Prostate gland (tissue), 2 donors: ENCODE measurements at regions not wholly inside any gene's neighbourhood (a gene's known extent, or its start where the extent isn't known, plus 50 kb on each side); places are given as distances from the start of the nearest gene placed in this dataset.

ENCODE experiments used
- DNase-seq: peaks from one replicate; pipeline ENCODE4 v3.0.0-alpha.2; 2019; ENCODE audit warnings: low spot score
- H3K27ac ChIP-seq, 2 donors: fragments of 200-600 bp; sonication (generic); 2 replicates each; pipeline ENCODE4 v1.5.1; 2017 to 2019
- H3K27me3 ChIP-seq: fragments of 200-600 bp; sonication (generic); replicated peaks from 2 replicates; pipeline ENCODE4 v1.5.1; 2019; ENCODE audit not compliant: insufficient read depth
- H3K36me3 ChIP-seq, 2 donors: fragments of 200-600 bp; sonication (generic); 1 replicate in 1 of 2; 2 replicates in 1 of 2; pipeline versions ENCODE4 v1.5.1 to v1.8.1; 2017 to 2019
- H3K4me1 ChIP-seq: fragments of 200-600 bp; sonication (generic); replicated peaks from 2 replicates; pipeline ENCODE4 v1.5.1; 2019
- H3K4me3 ChIP-seq, 2 donors: fragments of 200-600 bp; sonication (generic); 2 replicates each; pipeline ENCODE4 v1.5.1; 2017 to 2019
- H3K9me3 ChIP-seq: fragments of 200-600 bp; sonication (generic); 2 replicates; pipeline ENCODE4 v1.5.1; 2017
- CTCF ChIP-seq, 4 experiments: fragments of 200-600 bp in 2 of 4; fragments of 450-650 bp in 2 of 4; sonication (generic) in 2 of 4; IDR thresholded peaks; 1 replicate in 3 of 4; 2 replicates in 1 of 4; pipeline ENCODE4 v1.5.1; 2016 to 2019; ENCODE audit warnings: antibody characterized with exemption in 4 of 4, mild to moderate bottlenecking in 2 of 4, moderate library complexity in 2 of 4
- POLR2A ChIP-seq: fragments of 450-650 bp; IDR thresholded peaks from one replicate; pipeline ENCODE4 v1.6.1; 2016; ENCODE audit warnings: antibody characterized with exemption, mild to moderate bottlenecking
- POLR2AphosphoS5 ChIP-seq: sonication (generic); formaldehyde crosslinking; IDR thresholded peaks from one replicate; pipeline ENCODE4 v1.6.1; 2017; ENCODE audit warnings: antibody characterized with exemption
- WGBS: methylation state at CpG from one replicate; pipeline ENCODE4 v1.1.5; 2018; 5-methylcytosine and 5-hydroxymethylcytosine counted together
- intact Hi-C: fragments of 100-400 bp; cut with DNase I; formaldehyde crosslinking; loops from one replicate; pipeline ENCODE4 v1.14.2; 2022

GRCh38 chr10:76645341-76645740, 992.3 kb downstream of the KCNMA1 start:
- no peak for DNase-seq
- 90% methylated on average over 3 of the region's 3 CpGs for WGBS
- intact Hi-C loops, result no loop called here

GRCh38 chr10:76644476-76644875, 993.1 kb downstream of the KCNMA1 start:
- intact Hi-C loops, result no loop called here
- TF ChIP-seq POLR2AphosphoS5 (no peak), POLR2A (no peak), CTCF (IDR thresholded peaks at IDR 0.05) (no peak)
- WGBS, result 92% methylated on average over 2 of the region's 2 CpGs
- DNase-seq, result no peak
- Histone ChIP-seq H3K27me3 (peaks cover 2% of the 10 kb centered on the region), H3K9me3 (no peaks in the 10 kb centered on the region), H3K27ac (no peak overlapping the region), H3K4me3 (no peak overlapping the region), H3K36me3 (no peaks in the 10 kb centered on the region), H3K4me1 (no peaks in the 10 kb centered on the region)

More at GRCh38 chr10:76645341-76645740, 992.3 kb downstream of the KCNMA1 start:
- Histone ChIP-seq H3K36me3 (no peaks in the 10 kb centered on the region), H3K27me3 (peaks cover 2% of the 10 kb centered on the region), H3K27ac (no peak overlapping the region), H3K4me1 (no peaks in the 10 kb centered on the region), H3K9me3 (no peaks in the 10 kb centered on the region), H3K4me3 (no peak overlapping the region)
- TF ChIP-seq CTCF (IDR thresholded peaks at IDR 0.05), result no peak
- TF ChIP-seq POLR2AphosphoS5, result no peak
- TF ChIP-seq POLR2A, result no peak

- DNase-seq, result no peak
- Histone ChIP-seq H3K4me1 (no peaks in the 10 kb centered on the region), H3K4me3 (no peak overlapping the region), H3K27me3 (peaks cover 2% of the 10 kb centered on the region), H3K9me3 (no peaks in the 10 kb centered on the region), H3K36me3 (no peaks in the 10 kb centered on the region), H3K27ac (no peak overlapping the region)
- intact Hi-C loops, result no loop called here
- 24% methylated on average over 4 of the region's 4 CpGs for WGBS
- no peak for TF ChIP-seq POLR2A
- TF ChIP-seq CTCF (IDR thresholded peaks at IDR 0.05), result no peak
- no peak for TF ChIP-seq POLR2AphosphoS5
These were observed 994.1 kb downstream of the KCNMA1 start for GRCh38 chr10:76643511-76643911.

- no peak overlapping the region for H3K27ac ChIP-seq
- peaks cover 2% of the 10 kb centered on the region for H3K27me3 ChIP-seq
- intact Hi-C loops, result no loop called here
- WGBS, result 52% methylated on average over 1 of the region's 1 CpG
- TF ChIP-seq POLR2AphosphoS5 (no peak), CTCF (IDR thresholded peaks at IDR 0.05) (no peak), POLR2A (no peak)
- H3K9me3 ChIP-seq, result no peaks in the 10 kb centered on the region
- no peaks in the 10 kb centered on the region for H3K4me1 ChIP-seq
- no peak for DNase-seq
- no peaks in the 10 kb centered on the region for H3K36me3 ChIP-seq
- H3K4me3 ChIP-seq, result no peak overlapping the region
These were observed 995.2 kb downstream of the KCNMA1 start for GRCh38 chr10:76642358-76642757.

GRCh38 chr10:76641215-76641614, 996.4 kb downstream of the KCNMA1 start:
- Histone ChIP-seq H3K36me3 (no peaks in the 10 kb centered on the region), H3K27me3 (peaks cover 2% of the 10 kb centered on the region), H3K9me3 (no peaks in the 10 kb centered on the region), H3K27ac (no peak overlapping the region), H3K4me1 (no peaks in the 10 kb centered on the region), H3K4me3 (no peak overlapping the region)
- intact Hi-C loops, result no loop called here
- no peak for TF ChIP-seq CTCF (IDR thresholded peaks at IDR 0.05)
- TF ChIP-seq POLR2A, result no peak
- TF ChIP-seq POLR2AphosphoS5, result no peak
- DNase-seq, result no peak
